ENCODE measurements at regions not wholly inside any gene's neighbourhood (a gene's known extent, or its start where the extent isn't known, plus 50 kb on each side); places are given as distances from the start of the nearest gene placed in this dataset.
A peak's percentile ranks its signal among the peaks of the same experiment; 100 is the strongest.

DNA sequence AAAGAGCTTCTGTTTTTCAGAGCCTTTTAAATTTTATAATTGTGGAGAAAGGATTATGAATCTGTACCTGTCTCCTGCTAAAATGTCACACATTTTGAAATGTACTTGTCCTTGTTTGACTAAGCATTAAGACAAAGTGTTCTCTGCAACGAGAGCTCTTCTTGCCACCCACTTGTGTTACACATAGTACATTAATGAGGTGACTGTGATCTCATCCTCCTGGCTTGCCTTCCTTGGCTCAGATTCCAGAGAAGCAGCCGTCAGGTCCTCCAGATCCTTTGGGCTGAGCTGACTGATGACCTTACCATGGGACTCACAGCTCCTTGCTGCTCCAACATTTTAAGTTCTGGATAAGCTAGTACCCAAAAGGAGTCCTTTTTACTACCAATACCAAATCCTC is 81.4 kb downstream of the BBS10 start:
- in situ Hi-C loops (cut with HindIII; ENCODE audit: low sequenced_read_pairs): no loop called here
- TF ChIP-seq, protein P1, sequence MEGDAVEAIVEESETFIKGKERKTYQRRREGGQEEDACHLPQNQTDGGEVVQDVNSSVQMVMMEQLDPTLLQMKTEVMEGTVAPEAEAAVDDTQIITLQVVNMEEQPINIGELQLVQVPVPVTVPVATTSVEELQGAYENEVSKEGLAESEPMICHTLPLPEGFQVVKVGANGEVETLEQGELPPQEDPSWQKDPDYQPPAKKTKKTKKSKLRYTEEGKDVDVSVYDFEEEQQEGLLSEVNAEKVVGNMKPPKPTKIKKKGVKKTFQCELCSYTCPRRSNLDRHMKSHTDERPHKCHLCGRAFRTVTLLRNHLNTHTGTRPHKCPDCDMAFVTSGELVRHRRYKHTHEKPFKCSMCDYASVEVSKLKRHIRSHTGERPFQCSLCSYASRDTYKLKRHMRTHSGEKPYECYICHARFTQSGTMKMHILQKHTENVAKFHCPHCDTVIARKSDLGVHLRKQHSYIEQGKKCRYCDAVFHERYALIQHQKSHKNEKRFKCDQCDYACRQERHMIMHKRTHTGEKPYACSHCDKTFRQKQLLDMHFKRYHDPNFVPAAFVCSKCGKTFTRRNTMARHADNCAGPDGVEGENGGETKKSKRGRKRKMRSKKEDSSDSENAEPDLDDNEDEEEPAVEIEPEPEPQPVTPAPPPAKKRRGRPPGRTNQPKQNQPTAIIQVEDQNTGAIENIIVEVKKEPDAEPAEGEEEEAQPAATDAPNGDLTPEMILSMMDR (IDR thresholded peaks at IDR 0.05; ENCODE audit: low read depth, low read length, missing control alignments): no peak
- peak; percentile 27 for DNase-seq (ENCODE audit: low read depth)
- no peak overlapping the region for H3K4me3 ChIP-seq (ENCODE audit: low read depth, low read length)

DNA sequence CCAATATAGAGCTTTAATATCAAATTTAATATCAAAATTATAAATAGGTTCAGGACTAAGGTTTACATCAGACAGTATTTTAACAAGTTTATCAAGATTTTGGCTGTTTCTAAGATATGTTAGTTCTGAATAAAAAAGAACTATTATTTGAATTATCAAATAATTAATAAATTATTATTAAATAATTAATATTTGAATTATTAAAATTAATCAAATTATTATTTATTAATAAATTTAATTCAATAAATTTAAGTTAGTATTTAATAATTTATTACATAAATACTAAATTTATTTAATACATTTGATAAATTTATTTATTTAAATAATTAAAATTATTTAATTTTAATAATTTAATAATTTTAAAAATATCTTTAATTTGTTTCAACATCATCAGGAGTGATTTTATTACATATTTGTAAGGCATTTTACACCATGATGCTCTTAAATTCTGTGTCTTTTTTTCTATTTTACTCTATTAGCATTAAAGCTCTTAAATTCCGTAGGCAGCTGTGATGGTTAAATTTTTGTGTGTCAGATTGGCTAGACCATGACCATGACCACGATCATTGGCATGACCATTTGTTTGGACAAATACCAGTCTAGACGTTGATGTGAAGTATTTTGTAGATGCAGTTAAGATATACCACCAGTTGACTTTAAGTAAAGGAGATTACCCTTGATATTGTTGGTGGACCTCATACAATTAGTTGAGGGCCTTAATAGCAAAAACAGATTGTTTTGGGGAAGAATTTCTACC is 82.6 kb downstream of the BBS10 start:
- in situ Hi-C loops (cut with HindIII; ENCODE audit: low sequenced_read_pairs): no loop called here
- TF ChIP-seq, protein P1 (IDR thresholded peaks at IDR 0.05; ENCODE audit: low read depth, low read length, missing control alignments): no peak
- no peak for DNase-seq (ENCODE audit: low read depth)
- no peak overlapping the region for H3K4me3 ChIP-seq (ENCODE audit: low read depth, low read length)

DNA sequence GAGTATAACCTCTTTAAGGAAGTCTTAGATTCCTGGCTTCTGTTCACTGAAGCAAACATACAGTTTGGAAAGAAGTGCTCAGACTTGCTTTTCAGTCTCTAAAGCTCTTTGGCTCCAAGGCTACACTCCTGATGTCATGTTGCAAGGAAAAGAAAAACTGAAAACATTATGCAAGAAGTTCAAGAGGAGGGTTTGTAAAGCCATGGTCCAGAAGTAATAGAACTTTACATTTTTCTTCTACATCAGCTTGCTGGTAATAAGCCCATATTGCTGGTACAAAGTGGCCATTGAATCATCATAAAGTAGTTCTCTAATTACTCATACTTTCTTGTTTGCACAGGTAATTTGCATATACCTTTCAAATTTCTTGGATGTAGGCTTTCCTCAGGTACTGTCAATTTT is 83.6 kb downstream of the BBS10 start:
- in situ Hi-C loops (cut with HindIII; ENCODE audit: low sequenced_read_pairs): no loop called here
- TF ChIP-seq, protein P1 (IDR thresholded peaks at IDR 0.05; ENCODE audit: low read depth, low read length, missing control alignments): no peak
- DNase-seq (ENCODE audit: low read depth): no peak
- H3K4me3 ChIP-seq (ENCODE audit: low read depth, low read length): no peak overlapping the region

DNA sequence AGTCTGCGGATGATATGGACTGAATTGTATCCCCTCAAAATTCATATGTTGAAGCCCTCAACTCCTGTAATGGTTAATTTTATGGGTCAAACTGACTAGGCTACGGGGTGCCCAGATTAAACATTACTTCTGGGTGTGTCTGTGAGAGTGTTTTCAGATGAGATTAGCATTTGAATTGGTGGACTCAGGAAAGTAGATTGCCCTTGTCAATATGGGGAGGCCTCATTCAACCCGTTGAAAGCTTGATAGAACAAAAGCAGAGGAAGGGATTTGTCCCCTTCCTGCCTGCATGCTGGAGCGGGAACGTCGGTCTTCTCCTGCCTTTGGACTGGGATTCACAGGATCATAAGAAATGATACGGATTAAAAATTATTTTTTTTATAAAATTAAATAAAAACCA is 84.5 kb downstream of the BBS10 start:
- TF ChIP-seq, protein P1 (IDR thresholded peaks at IDR 0.05; ENCODE audit: low read depth, low read length, missing control alignments): no peak
- in situ Hi-C loops (cut with HindIII; ENCODE audit: low sequenced_read_pairs): no loop called here
- H3K4me3 ChIP-seq (ENCODE audit: low read depth, low read length): no peak overlapping the region
- no peak for DNase-seq (ENCODE audit: low read depth)

DNA sequence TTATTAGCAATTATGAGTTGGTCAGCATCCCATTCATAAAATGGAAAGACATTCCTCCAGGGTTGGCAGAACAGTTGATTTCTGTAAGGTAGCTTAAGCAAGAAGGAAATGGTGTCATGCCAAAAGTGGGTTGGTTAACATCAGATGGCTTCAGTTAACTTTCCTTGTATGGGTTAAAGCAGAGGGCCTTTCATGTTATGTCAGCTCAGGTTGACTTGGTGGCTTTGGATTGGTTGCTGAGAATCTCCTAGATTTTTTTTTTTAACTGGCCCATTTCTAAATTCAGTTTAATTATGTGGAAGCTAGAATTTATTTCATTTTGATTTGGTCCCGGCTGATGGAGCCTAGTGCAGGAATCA is 87.8 kb downstream of the BBS10 start:
- TF ChIP-seq, protein P1 (IDR thresholded peaks at IDR 0.05; ENCODE audit: low read depth, low read length, missing control alignments): no peak

DNA sequence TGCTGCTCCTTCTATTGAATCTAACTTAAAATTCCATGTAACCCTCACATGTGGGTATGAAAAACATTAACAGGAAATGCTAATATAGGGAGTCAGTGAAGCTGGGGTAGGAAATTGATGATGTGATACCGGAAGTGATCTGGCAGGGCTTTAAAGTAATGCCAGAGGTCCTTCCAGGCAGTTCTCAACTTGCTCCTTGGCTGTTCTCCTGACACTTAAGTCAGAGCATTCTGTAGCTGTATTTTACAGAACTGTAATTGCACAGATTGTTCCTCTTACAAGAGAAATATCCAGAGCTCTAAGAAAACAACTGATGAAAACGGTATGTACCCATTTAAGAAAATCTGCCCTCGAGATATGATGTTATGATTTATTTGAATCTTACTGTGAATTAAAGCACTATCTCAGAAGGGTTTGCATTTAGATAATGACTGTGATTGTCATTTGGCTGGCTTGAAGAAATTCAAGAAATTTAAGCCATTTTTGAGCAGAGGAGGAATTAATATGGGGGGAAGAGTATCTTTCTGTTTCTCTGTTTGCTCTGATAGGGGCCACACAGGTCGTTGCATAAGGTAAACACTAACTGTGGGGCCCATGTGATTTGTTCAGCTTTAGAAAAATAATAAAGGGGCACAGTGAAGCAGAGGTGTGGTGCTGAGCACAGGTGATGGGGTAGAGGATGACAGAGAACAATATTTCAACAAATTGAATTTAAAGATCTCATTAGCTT is 88.4 kb downstream of the BBS10 start:
- no peak overlapping the region for H3K4me3 ChIP-seq (ENCODE audit: low read depth, low read length)
- in situ Hi-C loops (cut with HindIII; ENCODE audit: low sequenced_read_pairs): no loop called here
- TF ChIP-seq, protein P1 (IDR thresholded peaks at IDR 0.05; ENCODE audit: low read depth, low read length, missing control alignments): no peak
- DNase-seq (ENCODE audit: low read depth): peak; percentile 61

More for the DNA sequence above, 87.8 kb downstream of the BBS10 start:
- in situ Hi-C loops (cut with HindIII; ENCODE audit: low sequenced_read_pairs): no loop called here
- no peak overlapping the region for H3K4me3 ChIP-seq (ENCODE audit: low read depth, low read length)
- no peak for DNase-seq (ENCODE audit: low read depth)
